HepG2 (cell line): ENCODE measurements at regions not wholly inside any gene's neighbourhood (a gene's known extent, or its start where the extent isn't known, plus 50 kb on each side); places are given as distances from the start of the nearest gene placed in this dataset.
A peak's percentile ranks its signal among the peaks of the same experiment; 100 is the strongest.

Source experiments
- ATAC-seq: fragments of 200-7000 bp; cut with Tn5 transposase; 3 replicates; pipeline ENCODE4 v1.9.1; 2020; ENCODE audit warnings: mild to moderate bottlenecking, moderate library complexity
- BruUV-seq: library from RNA; stranded (reverse); fragments of 400-500 nt; replicated peaks from 2 replicates; lab custom pipeline; 2021; lab: Mats Ljungman, UMichigan
- CTCF ChIA-PET: fragments of 300-600 bp; formaldehyde crosslinking; extraction: SDS; loops from one replicate; lab custom pipeline; 2021; ENCODE audit warnings: low total read pairs, inconsistent platforms, low intra/inter-chr PET ratio; lab: Yijun Ruan, JAX
- POLR2A ChIA-PET: fragments of 350-600 bp; sonication (Branson Sonifier 250); formaldehyde crosslinking; loops from one replicate; lab custom pipeline; 2020; ENCODE audit warnings: antibody characterized with exemption, inconsistent platforms; lab: Yijun Ruan, JAX
- DNase-seq: peaks from one replicate; pipeline ENCODE4 v3.0.0-alpha.2; 2015; ENCODE audit warnings: low spot score
- FAIRE-seq: peaks from 3 replicates; lab custom pipeline; 2011; peaks lifted over from hg19 to GRCh38; lab: Jason Lieb, UNC
- H2AFZ ChIP-seq: one replicate; pipeline ENCODE4 v1.6.1; 2011; ENCODE audit warnings: low read length, inconsistent platforms
- H3K27ac ChIP-seq: fragments of 300-600 bp; 3 replicates; pipeline ENCODE4 v1.8.0; 2011; ENCODE audit warnings: mixed run types, mild to moderate bottlenecking, mixed read lengths, low read length, inconsistent platforms; ENCODE audit not compliant: insufficient read depth; ENCODE audit errors: extremely low read length
- H3K27me3 ChIP-seq, 2 experiments: fragments of 200-600 bp in 1 of 2; 2 replicates in 1 of 2; 3 replicates in 1 of 2; pipeline versions ENCODE4 v1.6.0 to v1.8.0; 2011; ENCODE audit warnings: low read length in 2 of 2, mild to moderate bottlenecking in 2 of 2, moderate library complexity in 2 of 2, inconsistent platforms in 1 of 2; ENCODE audit not compliant: insufficient read depth in 2 of 2, control insufficient read depth in 1 of 2
- H3K36me3 ChIP-seq, 2 experiments: fragments of 200-600 bp in 1 of 2; replicated peaks in 1 of 2; 2 replicates in 1 of 2; 3 replicates in 1 of 2; pipeline versions ENCODE4 v1.5.1 to v1.8.0; 2011; ENCODE audit warnings: low read length in 2 of 2, inconsistent platforms in 1 of 2; ENCODE audit not compliant: insufficient read depth in 2 of 2, control insufficient read depth in 1 of 2
- H3K4me1 ChIP-seq: 2 replicates; pipeline ENCODE4 v1.5.1; 2012; ENCODE audit warnings: low read length, inconsistent platforms; ENCODE audit not compliant: insufficient read depth
- H3K4me2 ChIP-seq: 2 replicates; pipeline ENCODE4 v1.6.0; 2011; ENCODE audit warnings: low read depth, low read length, inconsistent platforms
- H3K4me3 ChIP-seq, 3 experiments: fragments of 200-600 bp in 1 of 3; sonication (generic), shearing (Covaris generic) in 1 of 3; replicated peaks in 1 of 3; 2 replicates each; pipeline ENCODE4 v1.5.1; 2011 to 2016; ENCODE audit warnings: low read length in 3 of 3, inconsistent platforms in 2 of 3, low read depth in 2 of 3, mild to moderate bottlenecking in 2 of 3, control low read depth in 1 of 3, mixed read lengths in 1 of 3; ENCODE audit not compliant: insufficient read depth in 1 of 3
- H3K79me2 ChIP-seq: one replicate; pipeline ENCODE4 v1.6.1; 2011; ENCODE audit warnings: low read length, inconsistent platforms; ENCODE audit not compliant: insufficient read depth
- H3K9ac ChIP-seq: 2 replicates; pipeline ENCODE4 v1.6.0; 2011; ENCODE audit warnings: mild to moderate bottlenecking, low read depth, low read length, inconsistent platforms; ENCODE audit not compliant: insufficient read depth
- H3K9me3 ChIP-seq: 2 replicates; pipeline ENCODE4 v1.5.1; 2012; ENCODE audit warnings: mild to moderate bottlenecking, low read length
- H4K20me1 ChIP-seq: 2 replicates; pipeline ENCODE4 v1.6.0; 2011; ENCODE audit warnings: inconsistent platforms, mild to moderate bottlenecking, low read length, moderate library complexity; ENCODE audit not compliant: insufficient read depth
- GABPA ChIP-seq, 2 experiments: IDR thresholded peaks; 2 replicates each; pipeline ENCODE4 v1.6.1; 2011 to 2016; ENCODE audit warnings: low read depth in 2 of 2, low read length in 1 of 2, missing biosample characterization in 1 of 2, missing genetic modification characterization in 1 of 2
- GABPB1 ChIP-seq: IDR thresholded peaks from 2 replicates; pipeline ENCODE4 v1.6.1; 2016; ENCODE audit warnings: mild to moderate bottlenecking, missing genetic modification reagents, moderate library complexity, missing compliant biosample characterization
- MNT ChIP-seq: fragments of 450-650 bp; IDR thresholded peaks from 2 replicates; pipeline ENCODE4 v1.6.1; 2016
- NR2C2 ChIP-seq: sonication (generic); formaldehyde crosslinking; IDR thresholded peaks from 2 replicates; pipeline ENCODE4 v1.4.0; 2020; ENCODE audit warnings: missing genetic modification reagents, mild to moderate bottlenecking, moderate library complexity, borderline replicate concordance
- ZNF18 ChIP-seq: sonication (generic); formaldehyde crosslinking; IDR thresholded peaks from 2 replicates; pipeline ENCODE4 v1.8.0; 2022; ENCODE audit warnings: mild to moderate bottlenecking, missing genetic modification reagents; ENCODE audit not compliant: insufficient replicate concordance
- ZNF3 ChIP-seq: IDR thresholded peaks from 2 replicates; pipeline ENCODE4 v1.7.0; 2017; ENCODE audit warnings: inconsistent platforms
- WGBS: methylation state at CpG from one replicate; pipeline ENCODE4 v1.1.6; 2017; ENCODE audit warnings: low lambda C conversion rate; 5-methylcytosine and 5-hydroxymethylcytosine counted together
- in situ Hi-C: cut with HindIII; loops from 2 replicates; pipeline ENCODE4 v1.10.0; 2017; ENCODE audit warnings: low pct_unique_long_range_greater_than_20kb; ENCODE audit not compliant: extremely low pct_ligation_motif_present
- intact Hi-C: fragments of 100-400 bp; cut with micrococcal nuclease; formaldehyde crosslinking; loops from one replicate; pipeline ENCODE4 v1.10.0; 2022; ENCODE audit not compliant: unreplicated experiment
- TF ChIP-seq, protein P1 (sequence below): sonication (generic); formaldehyde crosslinking; conservative IDR thresholded peaks from 2 replicates; pipeline ENCODE4 v1.8.0; 2022; ENCODE audit warnings: missing genetic modification reagents

GRCh38 chr20:23186808-23187207 is 100.7 kb upstream of the CD93 start:
- Histone ChIP-seq H3K27ac (no peak overlapping the region), H3K36me3 (no peaks in the 10 kb centered on the region), H3K4me3 (no peak overlapping the region), H3K9ac (no peak overlapping the region), H3K9me3 (no peaks in the 10 kb centered on the region), H4K20me1 (no peaks in the 10 kb centered on the region), H3K4me2 (no peak overlapping the region), H2AFZ (no peak overlapping the region), H3K4me1 (no peaks in the 10 kb centered on the region), H3K27me3 (peaks cover 0 to 1% of the 10 kb centered on the region in 2 experiments; a peak in 2 of 5 replicates), H3K79me2 (no peaks in the 10 kb centered on the region)
- intact Hi-C loops = no loop called here
- WGBS = 24% methylated on average over 4 of the region's 5 CpGs
- no peak for FAIRE-seq
- in situ Hi-C loops = no loop called here
- DNase-seq = no peak
- ChIA-PET CTCF (no interaction called here), POLR2A (no interaction called here)
- ATAC-seq = peak; percentile 32; the same call in 1 of the 3 replicates
- no peak for TF ChIP-seq ZNF18 (CRISPR knock-in tag)
- TF ChIP-seq MNT = peak; percentile 19; the same call in 1 of the 2 replicates
- no TSS peak for BruUV-seq

DNA sequence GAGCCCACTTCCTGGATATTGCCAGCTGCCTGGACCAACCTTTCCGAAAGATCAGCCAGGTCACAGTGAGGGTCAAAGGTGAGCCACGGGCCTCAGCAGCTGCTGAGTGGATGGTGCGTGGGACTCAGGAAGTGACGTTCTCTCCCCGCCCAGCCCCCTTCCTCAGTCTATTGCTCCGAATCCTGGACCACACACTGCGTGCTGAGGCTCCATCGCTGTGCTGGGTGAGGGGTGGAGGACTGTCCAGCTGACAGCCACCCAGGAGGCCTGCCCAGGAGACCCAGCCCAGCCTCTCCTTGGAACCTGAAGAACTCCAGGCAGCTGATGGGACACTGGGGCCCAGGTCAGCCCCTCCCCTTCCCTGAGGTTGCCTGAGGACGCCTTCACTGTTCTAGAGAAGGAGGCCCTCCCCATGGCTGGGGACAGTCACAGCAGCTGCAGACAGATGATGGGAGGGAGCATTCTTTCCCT is 94.4 kb upstream of the CD93 start:
- in situ Hi-C loops = no loop called here
- Histone ChIP-seq H3K27me3 (no peaks in the 10 kb centered on the region), H3K4me2 (no peak overlapping the region), H2AFZ (no peak overlapping the region), H3K9ac (no peak overlapping the region), H3K27ac (no peak overlapping the region), H3K36me3 (no peaks in the 10 kb centered on the region), H3K4me1 (no peaks in the 10 kb centered on the region), H3K4me3 (no peak overlapping the region), H4K20me1 (no peaks in the 10 kb centered on the region), H3K79me2 (no peaks in the 10 kb centered on the region), H3K9me3 (no peaks in the 10 kb centered on the region)
- FAIRE-seq = no peak
- 15% methylated on average over 8 of the region's 9 CpGs for WGBS
- peak; percentile 71 for TF ChIP-seq GABPB1 (CRISPR knock-in tag)
- peak; percentile 70 for TF ChIP-seq NR2C2
- no peak for TF ChIP-seq ZNF3 (CRISPR knock-in tag)
- peak; percentile 14; the same call in 1 of the 2 replicates for TF ChIP-seq GABPA (IDR thresholded peaks at IDR 0.05; ENCODE audit: low read depth, low read length)
- peak; percentile 62 for TF ChIP-seq GABPA (CRISPR knock-in tag; IDR thresholded peaks at IDR 0.05; ENCODE audit: low read depth)
- TF ChIP-seq, protein P1, sequence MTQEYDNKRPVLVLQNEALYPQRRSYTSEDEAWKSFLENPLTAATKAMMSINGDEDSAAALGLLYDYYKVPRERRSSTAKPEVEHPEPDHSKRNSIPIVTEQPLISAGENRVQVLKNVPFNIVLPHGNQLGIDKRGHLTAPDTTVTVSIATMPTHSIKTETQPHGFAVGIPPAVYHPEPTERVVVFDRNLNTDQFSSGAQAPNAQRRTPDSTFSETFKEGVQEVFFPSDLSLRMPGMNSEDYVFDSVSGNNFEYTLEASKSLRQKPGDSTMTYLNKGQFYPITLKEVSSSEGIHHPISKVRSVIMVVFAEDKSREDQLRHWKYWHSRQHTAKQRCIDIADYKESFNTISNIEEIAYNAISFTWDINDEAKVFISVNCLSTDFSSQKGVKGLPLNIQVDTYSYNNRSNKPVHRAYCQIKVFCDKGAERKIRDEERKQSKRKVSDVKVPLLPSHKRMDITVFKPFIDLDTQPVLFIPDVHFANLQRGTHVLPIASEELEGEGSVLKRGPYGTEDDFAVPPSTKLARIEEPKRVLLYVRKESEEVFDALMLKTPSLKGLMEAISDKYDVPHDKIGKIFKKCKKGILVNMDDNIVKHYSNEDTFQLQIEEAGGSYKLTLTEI (CRISPR knock-in tag) = no peak
- ATAC-seq = no peak
- ChIA-PET POLR2A (no interaction called here), CTCF (no interaction called here)
- no TSS peak for BruUV-seq
- intact Hi-C loops = no loop called here
- DNase-seq = no peak
